ENCODE measurements at regions not wholly inside any gene's neighbourhood (a gene's known extent, or its start where the extent isn't known, plus 50 kb on each side); places are given as distances from the start of the nearest gene placed in this dataset.

GRCh38 chr2:120552079-120552478, 183.6 kb upstream of the GLI2 start:
- peaks cover 27 to 44% (median 39%) of the 10 kb centered on the region in 5 donors for H3K4me1 ChIP-seq (ENCODE audit: control insufficient read depth in 5 of 5, insufficient read depth in 5 of 5, low read length in 5 of 5)
- H3K9me3 ChIP-seq (ENCODE audit: control insufficient read depth in 5 of 5, low read length in 5 of 5) = no peaks in the 10 kb centered on the region
- peak overlapping the region in 4 of 5 donors; percentile 20 to 69 (median 45) for H3K9ac ChIP-seq (ENCODE audit: low read length in 5 of 5)
- no peaks in the 10 kb centered on the region for H3K36me3 ChIP-seq (ENCODE audit: control insufficient read depth in 5 of 5, insufficient read depth in 5 of 5, low read length in 5 of 5)
- peak overlapping the region in 3 of 5 donors; percentile 12 to 40 (median 25) for H3K4me3 ChIP-seq (ENCODE audit: low read depth in 1 of 5, low read length in 5 of 5)
- H3K27ac ChIP-seq (ENCODE audit: low read depth, low read length) = peak overlapping the region; percentile 85
- no peaks in the 10 kb centered on the region for H3K27me3 ChIP-seq (ENCODE audit: control insufficient read depth in 5 of 5, insufficient read depth in 4 of 5, low read length in 5 of 5)

- Histone ChIP-seq H3K4me1 (ENCODE audit: control insufficient read depth in 5 of 5, insufficient read depth in 5 of 5, low read length in 5 of 5) (peaks cover 27 to 46% (median 39%) of the 10 kb centered on the region in 5 donors), H3K9me3 (ENCODE audit: control insufficient read depth in 5 of 5, low read length in 5 of 5) (no peaks in the 10 kb centered on the region), H3K4me3 (ENCODE audit: low read depth in 1 of 5, low read length in 5 of 5) (peak overlapping the region in 4 of 5 donors; percentile 27 to 40 (median 38)), H3K27ac (ENCODE audit: low read depth, low read length) (peak overlapping the region; percentile 85), H3K36me3 (ENCODE audit: control insufficient read depth in 5 of 5, insufficient read depth in 5 of 5, low read length in 5 of 5) (no peaks in the 10 kb centered on the region), H3K27me3 (ENCODE audit: control insufficient read depth in 5 of 5, insufficient read depth in 4 of 5, low read length in 5 of 5) (no peaks in the 10 kb centered on the region), H3K9ac (ENCODE audit: low read length in 5 of 5) (peak overlapping the region in 3 of 5 donors; percentile 32 to 69 (median 55))
Observed at GRCh38 chr2:120552800-120553481, 182.7 kb upstream of the GLI2 start.

GRCh38 chr2:120554625-120555032, 181.0 kb upstream of the GLI2 start:
- Histone ChIP-seq H3K27ac (ENCODE audit: low read depth, low read length) (no peak overlapping the region), H3K9ac (ENCODE audit: low read length in 5 of 5) (no peak overlapping the region), H3K27me3 (ENCODE audit: control insufficient read depth in 5 of 5, insufficient read depth in 4 of 5, low read length in 5 of 5) (no peaks in the 10 kb centered on the region), H3K9me3 (ENCODE audit: control insufficient read depth in 5 of 5, low read length in 5 of 5) (no peaks in the 10 kb centered on the region), H3K4me1 (ENCODE audit: control insufficient read depth in 5 of 5, insufficient read depth in 5 of 5, low read length in 5 of 5) (peaks cover 27 to 57% (median 43%) of the 10 kb centered on the region in 5 donors), H3K36me3 (ENCODE audit: control insufficient read depth in 5 of 5, insufficient read depth in 5 of 5, low read length in 5 of 5) (no peaks in the 10 kb centered on the region), H3K4me3 (ENCODE audit: low read depth in 1 of 5, low read length in 5 of 5) (no peak overlapping the region)

- Histone ChIP-seq H3K9me3 (ENCODE audit: control insufficient read depth in 5 of 5, low read length in 5 of 5) (no peaks in the 10 kb centered on the region), H3K4me1 (ENCODE audit: control insufficient read depth in 5 of 5, insufficient read depth in 5 of 5, low read length in 5 of 5) (peaks cover 26 to 53% (median 38%) of the 10 kb centered on the region in 5 donors), H3K36me3 (ENCODE audit: control insufficient read depth in 5 of 5, insufficient read depth in 5 of 5, low read length in 5 of 5) (no peaks in the 10 kb centered on the region), H3K4me3 (ENCODE audit: low read depth in 1 of 5, low read length in 5 of 5) (no peak overlapping the region), H3K27me3 (ENCODE audit: control insufficient read depth in 5 of 5, insufficient read depth in 4 of 5, low read length in 5 of 5) (no peaks in the 10 kb centered on the region), H3K27ac (ENCODE audit: low read depth, low read length) (no peak overlapping the region), H3K9ac (ENCODE audit: low read length in 5 of 5) (no peak overlapping the region)
Observed at GRCh38 chr2:120555092-120555491, 180.6 kb upstream of the GLI2 start.

- Histone ChIP-seq H3K9me3 (ENCODE audit: control insufficient read depth in 5 of 5, low read length in 5 of 5) (no peaks in the 10 kb centered on the region), H3K4me1 (ENCODE audit: control insufficient read depth in 5 of 5, insufficient read depth in 5 of 5, low read length in 5 of 5) (peaks cover 12 to 35% (median 20%) of the 10 kb centered on the region in 5 donors), H3K9ac (ENCODE audit: low read length in 5 of 5) (no peak overlapping the region), H3K4me3 (ENCODE audit: low read depth in 1 of 5, low read length in 5 of 5) (no peak overlapping the region), H3K27me3 (ENCODE audit: control insufficient read depth in 5 of 5, insufficient read depth in 4 of 5, low read length in 5 of 5) (no peaks in the 10 kb centered on the region), H3K36me3 (ENCODE audit: control insufficient read depth in 5 of 5, insufficient read depth in 5 of 5, low read length in 5 of 5) (no peaks in the 10 kb centered on the region), H3K27ac (ENCODE audit: low read depth, low read length) (no peak overlapping the region)
Observed at GRCh38 chr2:120556911-120557310, 178.8 kb upstream of the GLI2 start.

- H3K9ac ChIP-seq (ENCODE audit: low read length in 5 of 5) = no peak overlapping the region
- H3K9me3 ChIP-seq (ENCODE audit: control insufficient read depth in 5 of 5, low read length in 5 of 5) = no peaks in the 10 kb centered on the region
- no peaks in the 10 kb centered on the region for H3K27me3 ChIP-seq (ENCODE audit: control insufficient read depth in 5 of 5, insufficient read depth in 4 of 5, low read length in 5 of 5)
- H3K4me1 ChIP-seq (ENCODE audit: control insufficient read depth in 5 of 5, insufficient read depth in 5 of 5, low read length in 5 of 5) = peaks cover 0 to 18% (median 3%) of the 10 kb centered on the region in 5 donors
- no peak overlapping the region for H3K4me3 ChIP-seq (ENCODE audit: low read depth in 1 of 5, low read length in 5 of 5)
- no peaks in the 10 kb centered on the region for H3K36me3 ChIP-seq (ENCODE audit: control insufficient read depth in 5 of 5, insufficient read depth in 5 of 5, low read length in 5 of 5)
- peak overlapping the region; percentile 46 for H3K27ac ChIP-seq (ENCODE audit: low read depth, low read length)
Observed at GRCh38 chr2:120558847-120559246, 176.8 kb upstream of the GLI2 start.

- H3K27me3 ChIP-seq (ENCODE audit: control insufficient read depth in 5 of 5, insufficient read depth in 4 of 5, low read length in 5 of 5) = no peaks in the 10 kb centered on the region
- H3K4me3 ChIP-seq (ENCODE audit: low read depth in 1 of 5, low read length in 5 of 5) = no peak overlapping the region
- no peak overlapping the region for H3K9ac ChIP-seq (ENCODE audit: low read length in 5 of 5)
Observed at GRCh38 chr2:120559401-120559800, 176.3 kb upstream of the GLI2 start.

GRCh38 chr2:120560330-120560729, 175.3 kb upstream of the GLI2 start:
- H3K9me3 ChIP-seq (ENCODE audit: control insufficient read depth in 5 of 5, low read length in 5 of 5) = no peaks in the 10 kb centered on the region
- no peak overlapping the region for H3K27ac ChIP-seq (ENCODE audit: low read depth, low read length)
- no peak overlapping the region for H3K9ac ChIP-seq (ENCODE audit: low read length in 5 of 5)
- peaks cover 0 to 22% (median 12%) of the 10 kb centered on the region in 5 donors for H3K4me1 ChIP-seq (ENCODE audit: control insufficient read depth in 5 of 5, insufficient read depth in 5 of 5, low read length in 5 of 5)
- H3K27me3 ChIP-seq (ENCODE audit: control insufficient read depth in 5 of 5, insufficient read depth in 4 of 5, low read length in 5 of 5) = no peaks in the 10 kb centered on the region
- H3K36me3 ChIP-seq (ENCODE audit: control insufficient read depth in 5 of 5, insufficient read depth in 5 of 5, low read length in 5 of 5) = no peaks in the 10 kb centered on the region
- H3K4me3 ChIP-seq (ENCODE audit: low read depth in 1 of 5, low read length in 5 of 5) = no peak overlapping the region

More at GRCh38 chr2:120559401-120559800, 176.3 kb upstream of the GLI2 start:
- H3K4me1 ChIP-seq (ENCODE audit: control insufficient read depth in 5 of 5, insufficient read depth in 5 of 5, low read length in 5 of 5) = peaks cover 0 to 18% (median 3%) of the 10 kb centered on the region in 5 donors
- H3K36me3 ChIP-seq (ENCODE audit: control insufficient read depth in 5 of 5, insufficient read depth in 5 of 5, low read length in 5 of 5) = no peaks in the 10 kb centered on the region
- H3K27ac ChIP-seq (ENCODE audit: low read depth, low read length) = peak overlapping the region; percentile 46
- no peaks in the 10 kb centered on the region for H3K9me3 ChIP-seq (ENCODE audit: control insufficient read depth in 5 of 5, low read length in 5 of 5)

- Histone ChIP-seq H3K36me3 (ENCODE audit: control insufficient read depth in 5 of 5, insufficient read depth in 5 of 5, low read length in 5 of 5) (no peaks in the 10 kb centered on the region), H3K9me3 (ENCODE audit: control insufficient read depth in 5 of 5, low read length in 5 of 5) (no peaks in the 10 kb centered on the region), H3K27me3 (ENCODE audit: control insufficient read depth in 5 of 5, insufficient read depth in 4 of 5, low read length in 5 of 5) (no peaks in the 10 kb centered on the region), H3K9ac (ENCODE audit: low read length in 5 of 5) (no peak overlapping the region), H3K27ac (ENCODE audit: low read depth, low read length) (no peak overlapping the region), H3K4me3 (ENCODE audit: low read depth in 1 of 5, low read length in 5 of 5) (no peak overlapping the region), H3K4me1 (ENCODE audit: control insufficient read depth in 5 of 5, insufficient read depth in 5 of 5, low read length in 5 of 5) (peaks cover 2 to 33% (median 24%) of the 10 kb centered on the region in 5 donors)
Observed at GRCh38 chr2:120561379-120562035, 174.2 kb upstream of the GLI2 start.

Measured in subcutaneous abdominal adipose tissue (tissue), 5 donors.